Activated CD4-positive, alpha-beta T cell treated with anti-CD3 and anti-CD28 coated beads, Interleukin-2, amount 50 U/mL, for 16 hours (primary cell): ENCODE measurements at regions not wholly inside any gene's neighbourhood (a gene's known extent, or its start where the extent isn't known, plus 50 kb on each side); places are given as distances from the start of the nearest gene placed in this dataset.

Experiments
- DNase-seq: peaks from one replicate; pipeline ENCODE4 v3.0.0-alpha.2; 2020

DNA sequence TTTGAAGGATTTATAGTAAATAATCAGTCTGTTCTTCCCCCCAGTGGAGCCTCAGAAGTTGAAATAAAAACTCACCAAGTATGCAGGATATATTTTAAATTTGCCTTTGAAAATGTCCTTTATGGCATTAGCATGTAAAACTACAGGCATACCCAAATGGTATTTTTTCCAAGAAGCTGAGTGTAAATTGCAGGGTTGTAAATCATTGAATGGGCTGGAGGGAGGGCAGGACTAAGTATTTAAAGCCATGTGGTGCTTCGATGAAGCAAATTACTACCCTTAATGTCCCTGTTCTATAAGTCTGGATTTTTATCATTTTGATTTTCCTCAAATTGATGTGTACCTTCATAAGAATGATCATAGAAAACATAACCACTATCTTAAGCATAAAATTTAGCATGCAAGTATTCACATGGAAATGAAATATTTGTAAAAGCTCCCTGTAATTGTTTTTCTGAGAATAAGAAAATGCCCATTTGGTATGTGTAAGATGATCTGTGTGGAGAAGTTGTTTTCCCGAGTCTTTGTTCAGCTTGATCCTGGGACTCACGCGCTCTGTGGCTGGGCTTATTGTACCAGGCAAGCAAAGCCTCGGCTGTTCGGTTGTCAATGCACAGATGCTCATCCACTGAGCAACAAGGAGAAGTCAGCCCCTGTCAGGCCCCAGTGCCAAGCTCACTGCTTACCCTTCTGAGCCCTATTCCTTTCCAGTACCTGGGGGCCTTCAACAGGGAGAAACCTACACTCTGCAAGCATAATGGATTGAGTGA, 66.7 kb downstream of the CD164 start:
- no peak for DNase-seq

DNA sequence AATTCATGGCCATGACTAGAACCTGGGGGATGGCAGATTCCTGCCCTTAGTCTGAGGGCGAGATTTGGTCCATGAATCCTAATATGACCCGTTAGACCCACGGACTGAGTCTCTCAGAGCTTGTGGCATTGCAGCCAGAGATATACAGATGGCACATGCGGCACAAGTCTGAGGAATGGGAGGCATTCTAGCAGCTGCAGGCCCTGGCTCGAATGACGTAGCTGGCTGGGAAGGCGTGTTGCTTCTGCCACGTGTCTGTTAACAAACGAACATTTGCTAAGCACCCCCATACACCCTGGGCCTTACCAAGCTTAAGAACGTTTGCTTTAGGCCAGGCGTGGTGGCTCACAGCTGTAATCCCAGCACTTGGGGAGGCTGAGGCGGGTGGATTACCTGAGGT, 68.0 kb downstream of the CD164 start:
- no peak for DNase-seq

DNA sequence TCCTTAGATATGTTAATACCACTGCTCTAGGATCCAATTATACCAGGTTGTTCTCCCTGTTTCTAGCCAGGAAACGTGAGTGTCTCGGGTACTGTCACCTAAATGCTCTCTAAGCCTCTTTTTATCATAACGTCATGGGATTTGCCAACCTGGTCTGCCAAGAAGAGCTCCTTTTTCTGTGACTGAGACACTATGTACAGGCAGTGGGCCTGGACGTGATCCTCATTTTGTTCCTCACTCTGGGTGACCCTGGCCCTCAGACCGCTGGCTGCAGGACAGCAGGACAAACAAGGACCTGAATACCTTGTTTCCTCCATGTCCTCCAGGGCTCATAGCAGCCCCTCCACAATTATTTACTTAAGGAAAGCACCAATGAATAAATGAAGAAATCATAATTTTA, 69.1 kb downstream of the CD164 start:
- no peak for DNase-seq

DNA sequence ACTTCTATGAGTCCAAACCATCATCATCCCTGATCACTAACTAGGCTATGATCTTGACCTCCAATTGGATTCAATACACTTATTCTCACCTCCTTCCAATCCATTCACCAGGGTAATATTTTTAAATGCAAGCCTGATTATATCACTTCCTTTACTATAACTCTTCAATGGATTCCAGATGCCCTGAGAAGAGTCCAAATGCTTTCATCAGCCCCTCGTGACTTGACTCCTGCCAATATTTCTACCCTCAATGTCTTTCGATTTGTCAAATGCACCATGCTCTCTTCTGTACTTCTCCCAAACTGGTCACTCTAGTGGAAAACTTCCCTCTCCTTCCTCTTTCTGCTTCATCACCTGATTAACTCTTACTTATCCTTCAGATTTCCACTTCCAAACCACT, 70.8 kb downstream of the CD164 start:
- DNase-seq, result no peak

DNA sequence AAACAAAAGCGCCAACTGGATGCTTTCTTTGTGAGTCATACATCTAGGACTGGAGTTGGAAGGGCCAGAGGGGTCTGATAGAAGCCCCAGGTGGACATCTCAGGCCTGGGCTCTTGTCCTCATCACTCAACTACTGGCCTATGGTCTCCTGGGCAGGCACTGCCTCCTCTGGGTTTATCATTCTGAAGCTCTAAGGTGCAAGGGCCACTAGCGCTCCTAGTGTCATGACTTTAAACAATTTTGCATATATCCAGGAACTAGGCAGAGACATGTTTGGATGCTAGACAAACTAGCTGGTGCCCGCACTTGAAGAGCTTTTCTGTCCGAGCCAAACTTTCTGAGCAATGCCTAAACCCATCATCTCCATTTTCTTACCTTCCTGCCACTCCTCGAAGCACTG, 72.3 kb downstream of the CD164 start:
- DNase-seq, result no peak

DNA sequence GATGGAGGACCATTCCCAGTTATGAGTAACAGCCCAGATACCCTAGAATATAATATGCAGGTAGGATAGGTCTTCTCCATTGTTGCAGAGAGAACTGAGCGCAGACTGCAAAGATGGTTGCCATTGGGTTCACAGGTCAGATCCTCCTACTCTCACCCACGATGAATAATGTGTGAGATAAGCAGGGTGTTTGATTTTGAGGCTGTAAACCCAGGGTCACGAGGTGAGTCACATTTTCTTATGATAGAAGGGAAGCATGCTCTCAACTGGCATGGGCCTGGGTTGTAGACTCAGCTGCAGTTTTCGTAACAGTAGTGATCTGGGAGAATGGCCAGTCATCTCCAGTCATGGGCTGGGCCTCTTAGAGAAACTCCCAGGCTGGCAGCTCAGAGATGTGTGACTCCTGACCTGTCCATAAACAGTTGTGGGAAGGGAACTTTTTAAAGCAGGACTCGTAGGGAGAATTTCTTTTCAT, 74.2 kb downstream of the CD164 start:
- DNase-seq, result peak; percentile 46

DNA sequence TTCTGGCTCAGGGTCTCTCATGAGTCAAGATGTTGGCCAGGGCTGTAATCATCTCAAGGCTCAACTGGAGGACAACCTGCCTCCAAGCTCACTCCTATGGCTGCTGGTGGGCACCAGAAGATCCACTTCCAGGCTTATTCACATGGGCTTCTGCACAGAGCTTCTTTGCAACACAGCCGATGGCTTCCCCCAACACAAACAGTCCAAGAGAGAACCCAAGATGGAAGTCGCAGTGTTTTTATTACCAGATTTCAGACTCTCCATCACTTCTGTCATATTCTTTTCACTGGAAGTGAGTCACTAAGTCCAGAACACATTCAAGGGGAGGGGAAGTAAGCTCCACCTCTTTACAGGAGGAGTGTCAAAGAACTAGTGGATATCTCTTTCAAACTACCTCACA, 75.5 kb downstream of the CD164 start:
- no peak for DNase-seq

DNA sequence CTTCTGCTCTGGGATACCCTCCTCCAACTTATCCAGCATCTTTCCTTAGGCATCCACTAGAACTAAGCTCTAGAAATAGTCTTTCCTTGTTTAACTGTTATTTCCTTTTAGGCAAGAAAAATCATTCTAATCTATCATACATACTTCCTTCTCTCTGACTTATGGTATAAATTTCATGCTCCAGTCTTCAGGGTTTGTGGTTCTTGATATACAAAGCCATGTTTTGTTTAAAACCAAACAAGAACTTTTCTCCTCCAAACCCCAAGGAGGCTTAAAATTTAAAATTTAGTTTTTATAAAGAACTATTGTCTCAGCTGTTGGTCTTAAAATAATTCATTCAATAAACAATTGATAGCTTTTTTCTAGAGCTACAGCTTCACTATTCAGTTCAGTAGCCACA, 77.2 kb downstream of the CD164 start:
- DNase-seq, result no peak

DNA sequence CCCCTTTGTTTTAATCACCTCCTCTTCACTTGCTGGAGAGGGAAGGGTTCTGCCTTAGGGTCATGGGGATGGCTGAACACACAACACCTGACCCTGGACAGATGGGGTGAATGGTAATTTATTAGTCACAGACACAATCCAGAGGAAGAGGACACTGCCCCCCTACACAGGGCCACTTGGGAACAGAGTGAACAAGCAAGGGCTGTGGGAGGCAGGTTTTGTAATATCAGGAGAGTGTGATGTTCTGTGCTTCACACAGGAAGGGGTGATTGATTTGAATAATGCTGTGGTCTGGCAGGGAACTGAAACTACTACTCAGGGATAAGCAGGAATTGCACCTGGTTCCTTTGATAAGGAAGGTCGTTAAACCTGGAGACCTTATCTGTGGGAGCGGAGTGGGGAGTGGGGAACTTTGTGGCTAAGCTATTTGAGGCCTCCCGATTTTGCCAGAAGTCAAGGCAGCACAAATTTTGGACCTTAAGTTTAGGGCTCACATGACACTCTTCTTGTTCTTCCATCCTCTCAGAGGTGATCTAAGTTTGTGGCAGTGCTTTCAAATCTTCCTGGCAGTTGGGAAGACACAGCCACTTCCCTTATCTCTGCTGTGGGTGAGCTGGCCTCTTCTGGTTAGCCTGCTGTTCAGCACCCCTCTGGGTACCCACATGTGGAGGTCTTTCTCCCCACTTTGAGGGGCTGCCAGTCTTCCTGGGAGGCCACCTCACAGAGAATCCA, 77.8 kb downstream of the CD164 start:
- peak; percentile 68 for DNase-seq

DNA sequence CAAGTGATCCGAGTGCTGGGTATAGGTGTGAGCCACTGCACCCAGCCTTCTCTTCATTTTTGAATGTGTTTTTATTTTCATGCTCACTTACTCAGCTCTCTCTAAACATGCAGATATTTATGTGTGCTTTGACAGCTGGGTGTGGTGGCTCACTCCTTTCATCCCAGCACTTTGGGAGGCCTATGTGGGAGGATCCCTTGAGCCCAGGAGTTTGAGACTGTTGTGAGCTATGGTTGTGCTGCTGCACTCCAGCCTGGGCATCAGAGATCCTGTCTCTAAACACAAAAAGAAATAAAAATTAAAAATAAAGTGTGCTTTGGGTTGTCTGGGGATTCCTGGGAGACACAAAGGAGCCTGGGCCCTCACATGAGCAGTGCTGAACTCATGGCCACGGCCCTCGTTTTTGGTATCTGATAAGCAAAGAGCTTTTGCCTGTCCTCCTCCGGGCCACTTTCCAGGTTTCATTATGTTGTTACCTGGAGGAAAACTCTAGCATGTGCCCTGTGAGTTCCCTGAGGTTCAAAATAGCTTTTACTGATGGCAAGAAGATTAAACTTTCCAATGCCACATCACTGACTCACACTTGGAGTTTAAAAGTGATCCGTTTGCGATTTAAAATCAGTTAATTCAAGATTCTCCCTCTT, 78.5 kb downstream of the CD164 start:
- no peak for DNase-seq

DNA sequence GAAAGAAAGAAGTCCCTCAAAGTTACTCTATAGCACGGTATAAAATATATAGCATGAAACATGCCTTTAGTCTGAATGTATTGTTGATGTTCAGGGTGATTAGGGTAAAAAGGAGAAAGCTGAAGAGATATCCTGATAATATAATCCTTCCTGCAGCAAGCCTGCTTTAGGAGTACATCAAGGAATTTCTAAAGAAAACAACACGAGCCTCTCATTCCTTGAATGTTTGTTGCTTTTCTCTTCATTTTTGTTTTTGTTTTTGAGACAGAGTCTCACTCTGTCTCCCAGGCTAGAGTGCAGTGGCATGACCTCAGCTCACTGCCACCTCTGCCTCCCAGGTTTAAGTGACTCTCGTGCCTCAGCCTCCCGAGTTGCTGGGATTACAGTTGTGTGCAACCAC, 79.1 kb downstream of the CD164 start:
- DNase-seq, result no peak

DNA sequence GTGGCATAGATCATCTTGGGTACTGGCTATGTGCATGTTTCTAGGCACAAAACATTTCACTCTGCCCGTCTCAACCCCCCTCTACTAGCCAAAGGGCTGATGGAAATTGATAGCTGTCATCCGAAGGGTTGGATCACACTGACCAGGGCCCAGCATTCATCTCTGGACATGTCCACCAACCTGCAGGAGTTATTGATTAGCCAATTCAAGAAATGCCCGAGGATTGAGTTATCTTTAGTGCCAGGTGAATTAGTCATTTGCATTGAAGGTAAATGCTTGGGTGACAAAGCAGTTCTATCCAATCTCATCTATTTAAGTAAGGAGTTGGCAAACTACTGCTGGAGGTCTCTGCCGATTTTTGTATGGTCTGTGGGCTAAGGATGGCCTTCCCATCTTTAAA, 80.1 kb downstream of the CD164 start:
- DNase-seq, result no peak

DNA sequence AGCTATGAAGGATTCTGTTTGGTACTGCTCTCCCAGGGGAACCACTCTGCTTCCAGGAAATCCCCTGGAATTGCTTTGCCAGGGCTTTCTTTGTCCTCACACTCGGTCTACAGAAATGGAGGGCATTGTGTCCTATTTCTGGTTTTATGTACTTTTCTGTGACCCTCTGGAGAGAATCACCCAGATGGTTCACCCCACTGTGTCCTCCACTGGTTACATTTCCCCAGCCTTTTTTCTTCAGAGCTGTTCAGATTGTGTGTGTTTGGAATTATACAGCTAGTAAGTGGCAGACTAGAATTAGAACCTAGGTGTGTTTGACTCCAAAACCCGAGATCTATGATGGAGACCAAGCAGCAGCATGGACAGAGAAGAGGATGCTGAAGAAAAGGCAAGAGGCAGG, 80.8 kb downstream of the CD164 start:
- no peak for DNase-seq

DNA sequence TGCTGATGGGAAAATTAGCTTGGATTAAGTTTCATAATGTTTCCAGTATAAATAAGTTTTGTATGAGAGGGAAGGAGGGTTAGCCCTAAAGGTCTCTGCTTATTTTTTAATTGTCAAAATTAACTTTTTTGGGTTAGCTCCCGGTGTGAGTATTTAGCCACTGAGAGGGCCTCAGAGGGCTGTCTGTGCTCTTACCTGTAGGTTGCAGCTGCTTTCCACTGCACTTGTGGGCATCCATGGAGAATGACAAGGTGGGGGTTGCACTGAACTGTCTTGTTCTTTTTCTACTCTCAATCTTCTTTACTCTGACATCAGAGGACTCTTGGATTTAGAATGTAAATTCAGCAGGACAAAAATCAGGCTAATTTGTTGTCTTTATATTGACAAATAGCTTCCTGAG, 81.4 kb downstream of the CD164 start:
- no peak for DNase-seq

DNA sequence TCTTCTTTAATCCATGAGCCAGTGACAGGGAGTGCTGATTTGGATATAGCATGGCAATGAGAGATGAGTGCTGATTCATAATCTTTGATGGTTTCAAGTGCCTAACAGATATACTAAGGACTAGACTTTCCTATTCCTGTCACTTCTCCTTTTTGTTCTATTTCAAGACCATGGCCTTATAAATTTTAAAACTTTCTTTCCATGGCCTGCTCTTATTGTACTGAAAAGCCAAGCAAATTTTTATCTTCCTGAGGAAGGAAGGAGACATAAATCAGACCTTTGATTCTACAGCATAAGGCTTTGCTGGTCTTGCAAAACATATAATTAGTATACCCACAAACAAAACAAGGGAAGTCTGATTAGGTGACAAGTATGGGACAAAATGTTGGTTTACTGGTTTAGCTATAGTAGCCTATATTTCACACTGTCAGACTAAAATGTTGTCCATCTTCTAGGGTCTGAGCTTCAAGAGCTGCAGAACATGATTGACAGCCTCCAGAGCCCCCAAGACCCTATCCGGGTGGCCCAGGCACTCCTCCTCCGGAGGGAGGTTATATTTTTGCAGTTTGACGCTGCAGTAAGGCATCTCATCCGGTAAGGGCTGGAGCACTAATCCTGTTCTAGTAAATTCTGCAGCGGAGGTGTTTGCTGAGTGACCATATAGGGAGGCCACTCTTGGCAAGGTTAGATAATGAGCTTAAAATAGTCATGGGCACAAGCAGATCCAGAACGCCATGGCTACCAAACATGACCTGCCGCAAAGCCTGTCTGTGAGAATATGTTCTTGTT, 82.3 kb downstream of the CD164 start:
- DNase-seq, result no peak

DNA sequence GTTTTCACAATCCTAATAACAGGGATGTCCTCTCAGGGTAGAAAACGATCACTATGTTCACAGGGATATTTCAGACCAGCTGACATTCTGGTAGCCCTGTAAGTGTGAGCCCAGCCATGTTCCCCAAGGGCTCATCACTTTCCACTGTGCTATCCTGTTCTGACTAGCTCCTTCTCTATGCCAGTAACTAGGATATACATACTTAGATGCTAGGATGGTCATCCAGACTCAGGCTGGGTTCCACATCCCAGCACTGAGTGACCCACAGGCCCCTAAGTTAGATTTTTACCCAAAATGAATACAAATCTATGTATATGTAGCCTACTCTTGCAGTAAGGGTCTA, 83.0 kb downstream of the CD164 start:
- DNase-seq, result no peak

DNA sequence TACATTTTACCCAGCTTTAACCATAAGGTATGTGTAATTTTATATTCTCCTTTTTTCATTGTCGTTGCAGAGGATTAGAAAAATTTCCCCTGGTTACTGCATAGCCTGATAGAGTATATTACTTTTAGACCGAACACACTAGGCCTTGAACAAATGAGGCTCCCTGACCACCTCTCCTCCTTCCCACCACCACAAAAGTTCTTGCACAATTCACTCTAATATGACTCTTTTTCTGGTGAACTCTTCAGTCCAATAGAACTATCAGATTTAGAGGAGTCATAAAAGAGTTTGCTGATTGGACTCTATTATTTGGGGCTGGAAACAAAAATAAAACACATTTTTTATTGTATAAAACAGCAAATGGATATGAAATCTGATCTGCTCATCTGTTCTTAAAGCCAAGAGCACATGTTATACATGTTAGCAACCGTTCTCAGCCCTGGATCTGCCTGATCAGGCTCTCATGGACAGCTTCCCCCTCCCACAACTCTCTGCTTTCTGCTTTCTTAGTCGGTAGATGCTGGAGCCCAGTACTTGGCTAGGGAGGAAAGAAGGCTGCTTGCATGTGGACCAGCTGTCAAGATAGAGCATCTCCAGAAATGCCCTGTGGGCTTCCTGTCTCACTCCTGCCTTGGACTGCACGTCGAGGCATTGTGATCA, 83.5 kb downstream of the CD164 start:
- no peak for DNase-seq

DNA sequence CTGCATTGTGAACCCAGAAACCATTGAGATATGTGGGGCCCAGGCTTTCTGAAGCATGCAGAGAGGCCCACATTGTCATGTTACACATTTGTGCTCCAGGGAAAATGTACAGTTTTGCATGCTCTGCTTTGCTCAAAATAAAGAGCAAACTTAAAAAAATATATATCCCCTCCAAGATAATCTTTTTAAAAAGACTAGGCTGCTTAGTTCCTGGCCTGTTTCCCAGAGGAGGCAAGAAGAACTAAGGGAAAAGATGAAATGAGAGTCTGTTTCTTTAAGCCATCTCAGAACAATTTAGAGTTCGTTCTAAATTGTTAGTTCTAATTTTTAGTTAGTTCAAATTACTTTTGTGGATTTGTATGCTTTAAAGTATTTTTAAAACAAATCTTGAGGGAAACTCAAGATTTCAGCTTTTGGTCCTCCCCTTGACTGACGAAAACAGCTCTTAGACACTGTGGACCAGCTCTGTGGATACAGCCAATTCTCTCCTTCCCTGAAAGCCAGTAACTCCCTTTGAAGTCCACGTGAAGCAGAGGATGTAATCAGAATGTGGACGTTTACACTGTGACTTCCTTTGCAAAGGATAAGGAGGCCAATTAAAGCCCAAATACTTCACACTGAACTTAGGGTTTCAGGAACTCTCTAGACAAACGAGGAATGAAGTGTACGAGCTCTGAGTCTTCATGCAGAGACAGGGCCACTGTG, 84.7 kb downstream of the CD164 start:
- no peak for DNase-seq

DNA sequence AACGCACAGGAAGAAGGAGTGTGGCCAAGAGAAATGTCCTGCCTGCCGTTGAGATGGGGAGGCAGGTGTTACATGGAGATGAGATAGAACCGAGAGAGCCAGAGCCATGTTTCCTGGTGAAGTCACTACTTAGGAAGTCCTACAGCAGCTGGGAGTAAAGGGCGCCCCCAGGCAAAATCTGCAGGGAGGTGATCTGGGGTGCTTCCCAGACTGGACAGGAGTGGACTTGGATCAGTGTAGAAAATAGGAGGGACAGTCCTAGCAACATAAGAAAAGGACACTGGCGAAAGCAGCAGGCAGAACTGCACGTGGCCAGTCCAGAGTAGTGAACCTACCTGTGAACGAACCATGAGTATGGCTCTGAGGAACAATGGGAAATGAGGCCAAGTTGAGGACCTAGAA, 85.3 kb downstream of the CD164 start:
- DNase-seq, result no peak

DNA sequence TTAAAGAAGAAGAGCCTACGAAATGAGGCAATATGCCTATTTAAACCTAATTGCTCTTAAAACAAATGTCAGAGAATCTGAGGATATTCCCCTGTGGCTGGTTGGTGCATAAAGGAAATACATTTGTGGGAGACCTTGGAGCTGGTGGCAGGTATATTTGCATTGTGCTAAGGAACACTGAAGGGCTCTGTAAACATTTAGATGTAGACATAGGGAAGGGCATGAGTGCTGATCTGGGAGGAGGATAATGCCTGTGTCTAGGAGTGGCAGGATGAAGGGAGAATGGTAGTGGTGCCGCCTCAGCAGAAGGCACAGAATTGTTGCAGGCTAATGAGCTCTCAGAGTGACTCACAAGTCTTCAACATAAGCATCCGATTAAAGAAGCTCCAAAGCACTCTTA, 85.8 kb downstream of the CD164 start:
- no peak for DNase-seq

DNA sequence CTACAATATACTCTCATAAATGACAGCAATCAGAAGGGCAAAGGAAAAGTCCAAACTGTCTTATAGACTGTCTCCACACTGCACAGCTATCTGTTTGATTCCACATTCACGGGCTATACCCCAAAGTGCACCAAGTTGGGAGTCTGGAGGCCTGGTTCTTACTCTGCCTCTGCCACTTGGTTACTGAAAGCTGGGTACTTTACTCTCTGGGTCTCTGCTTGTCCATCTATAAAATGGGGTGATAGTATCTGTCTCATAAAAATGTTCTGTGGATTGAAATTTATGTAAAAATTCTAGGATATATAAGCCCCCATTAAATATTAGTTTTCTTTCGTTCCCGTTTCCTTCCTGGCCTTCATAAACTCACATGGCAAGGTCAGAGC, 86.5 kb downstream of the CD164 start:
- no peak for DNase-seq

DNA sequence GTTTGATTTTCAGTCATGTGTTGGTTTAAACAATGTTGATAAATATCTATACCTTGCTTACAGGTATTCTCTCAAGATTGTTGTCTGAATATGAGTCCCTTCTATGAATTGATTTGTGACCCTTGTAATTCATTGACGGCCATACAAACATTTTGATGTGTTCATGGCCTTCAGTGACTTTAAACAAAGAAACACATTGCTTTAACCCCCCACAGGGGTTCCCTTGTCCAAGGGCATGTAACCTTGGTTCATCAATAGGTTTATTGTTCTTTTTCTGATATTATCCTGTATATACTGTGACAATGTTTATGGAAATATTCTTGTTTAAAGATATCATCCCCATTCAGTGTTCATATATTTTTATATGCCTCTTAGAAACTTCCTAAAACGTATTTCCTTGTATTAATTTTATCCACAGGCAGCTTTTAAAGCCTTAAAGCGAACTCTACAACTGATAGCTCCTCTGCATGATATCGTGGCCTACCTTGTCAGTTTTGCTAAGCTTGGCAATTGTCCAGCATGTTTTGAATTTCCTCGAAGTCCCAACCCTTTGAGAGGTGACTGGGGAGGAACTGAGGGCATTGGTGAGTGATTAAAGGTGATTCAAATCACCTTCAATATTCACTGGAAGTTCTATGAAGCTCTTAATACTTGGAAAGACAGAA, 87.0 kb downstream of the CD164 start:
- DNase-seq, result no peak
